ENCODE measurements at regions not wholly inside any gene's neighbourhood (a gene's known extent, or its start where the extent isn't known, plus 50 kb on each side); places are given as distances from the start of the nearest gene placed in this dataset.

GRCh38 chr2:155404433-155405002 lies 706.0 kb downstream of the KCNJ3 start:
- no peak for DNase-seq (ENCODE audit: low read depth in 3 of 3)

DNA sequence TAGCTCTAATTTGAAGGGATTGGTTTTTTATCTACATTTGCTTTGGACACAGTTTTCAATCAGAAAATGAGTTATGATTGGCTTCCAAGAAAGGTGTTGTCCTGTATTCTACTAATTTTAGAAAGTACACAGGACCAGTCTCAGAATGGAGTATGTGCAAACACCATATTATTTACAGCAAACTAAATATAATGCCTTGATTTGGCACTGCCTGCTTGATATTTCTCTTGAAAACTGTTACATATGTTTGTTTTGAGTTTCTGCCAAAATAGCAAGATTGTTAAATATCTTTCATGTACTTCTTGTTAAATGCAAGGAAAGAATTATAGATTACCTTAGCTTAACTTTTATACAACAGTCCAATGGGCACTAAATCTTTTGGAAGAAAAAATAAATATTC lies 694.9 kb downstream of the KCNJ3 start:
- no peak for DNase-seq (ENCODE audit: low read depth in 3 of 3)

GRCh38 chr2:155391613-155392130 lies 693.2 kb downstream of the KCNJ3 start:
- no peak for DNase-seq (ENCODE audit: low read depth in 3 of 3)

GRCh38 chr2:155389224-155389623 lies 690.7 kb downstream of the KCNJ3 start:
- DNase-seq (ENCODE audit: low read depth in 3 of 3) = no peak

- DNase-seq (ENCODE audit: low read depth in 3 of 3) = no peak
Measured at GRCh38 chr2:155384555-155385123, 686.1 kb downstream of the KCNJ3 start.

DNA sequence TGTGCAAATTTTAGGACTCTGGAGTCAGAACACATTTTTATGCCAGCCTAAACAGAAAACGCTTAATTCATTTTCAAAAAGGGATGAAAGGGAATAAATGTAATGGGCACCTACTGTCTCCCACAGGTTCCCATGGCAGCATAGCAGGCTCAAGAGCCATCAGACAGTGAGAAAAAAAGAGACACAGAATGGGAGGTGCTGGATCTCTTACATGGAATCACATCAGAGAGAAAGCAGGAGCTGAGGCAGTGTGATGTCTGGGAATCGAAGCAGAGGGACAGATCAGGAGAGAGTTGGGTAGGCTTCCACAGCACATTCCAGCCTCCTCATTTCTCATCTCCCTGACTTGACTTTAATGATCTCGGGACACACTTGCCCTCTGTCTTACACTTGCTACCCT lies 684.3 kb downstream of the KCNJ3 start:
- no peak for DNase-seq (ENCODE audit: low read depth in 3 of 3)

DNA sequence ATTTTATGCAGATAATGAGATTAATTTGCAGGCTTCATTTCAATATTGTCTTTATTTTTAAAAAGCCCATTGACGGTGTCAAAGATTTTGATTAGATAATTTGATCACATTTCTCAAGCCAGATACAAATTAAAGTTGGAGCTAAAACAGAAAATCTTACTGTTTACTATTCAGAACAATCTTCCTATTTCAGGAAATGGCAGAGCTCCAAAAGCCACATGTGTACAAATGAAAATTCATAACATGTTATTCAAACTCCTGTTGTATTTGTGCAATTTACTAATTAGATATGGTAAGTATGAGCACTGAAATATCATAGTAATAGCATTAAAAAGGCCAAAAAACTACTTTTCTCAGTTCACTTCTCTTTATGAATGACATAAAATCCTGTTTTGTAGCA lies 682.9 kb downstream of the KCNJ3 start:
- DNase-seq (ENCODE audit: low read depth in 3 of 3) = no peak

DNA sequence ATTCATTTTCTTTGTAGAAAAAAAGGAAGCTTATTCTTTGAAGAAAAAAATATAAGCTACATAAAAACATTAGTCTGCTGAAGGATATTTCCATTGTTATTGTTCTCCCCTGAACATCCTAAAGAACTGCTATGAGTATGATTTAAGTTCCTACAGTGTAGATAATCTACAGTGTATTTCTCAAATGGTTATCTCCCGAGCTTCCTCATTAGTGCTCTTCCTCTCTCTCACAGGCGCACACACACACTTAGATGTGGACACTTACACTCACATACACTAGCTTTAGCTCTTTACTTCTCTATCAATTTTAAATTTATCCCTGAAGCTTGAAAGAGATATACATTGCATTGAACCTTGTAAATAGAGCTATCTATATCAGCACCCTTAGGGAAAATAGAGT lies 681.0 kb downstream of the KCNJ3 start:
- DNase-seq (ENCODE audit: low read depth in 3 of 3) = no peak

GRCh38 chr2:155377931-155378444 lies 679.5 kb downstream of the KCNJ3 start:
- DNase-seq (ENCODE audit: low read depth in 3 of 3) = no peak

DNA sequence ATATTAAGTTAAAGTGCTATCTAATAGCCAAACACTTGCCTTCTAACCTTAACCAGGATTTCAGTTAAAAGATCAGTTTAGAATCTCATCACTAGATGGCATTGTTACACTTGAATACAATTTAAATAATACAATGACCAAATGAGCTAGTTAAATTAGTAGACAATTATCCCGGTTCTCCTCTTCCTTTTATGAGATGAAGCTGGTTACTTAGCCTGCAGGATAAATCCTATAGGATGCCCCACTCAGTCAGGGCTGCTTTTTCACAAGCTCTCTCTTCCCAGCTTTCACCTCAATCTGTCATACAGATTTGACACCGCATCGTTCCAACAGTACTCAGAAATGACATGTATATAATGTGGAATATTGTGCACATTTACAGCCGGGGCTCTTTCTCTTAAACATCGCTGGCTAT lies 678.8 kb downstream of the KCNJ3 start:
- no peak for DNase-seq (ENCODE audit: low read depth in 3 of 3)

DNA sequence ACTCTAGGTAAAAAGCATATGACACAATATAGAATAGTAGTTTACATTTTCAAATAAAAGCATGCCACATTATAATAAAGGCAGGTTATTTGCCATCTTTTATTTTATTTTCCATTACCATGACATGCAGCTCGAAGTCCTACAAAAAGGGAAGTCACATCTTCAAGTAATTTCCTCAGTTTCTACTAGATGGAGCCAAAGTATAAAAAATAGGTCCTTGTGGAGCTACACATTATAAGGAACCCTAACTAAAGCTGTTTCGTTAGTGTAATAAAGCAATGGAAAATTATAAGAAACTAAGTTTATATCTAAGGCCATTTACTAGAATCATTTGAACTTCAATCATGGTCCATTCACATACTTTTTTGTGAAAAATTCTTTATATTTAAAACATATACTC lies 674.5 kb downstream of the KCNJ3 start:
- DNase-seq (ENCODE audit: low read depth in 3 of 3) = no peak

- no peak for DNase-seq (ENCODE audit: low read depth in 3 of 3)
Measured at GRCh38 chr2:155368934-155369333, 670.4 kb downstream of the KCNJ3 start.

GRCh38 chr2:155364766-155365165 lies 666.3 kb downstream of the KCNJ3 start:
- no peak for DNase-seq (ENCODE audit: low read depth in 3 of 3)

GRCh38 chr2:155363349-155363888 lies 664.9 kb downstream of the KCNJ3 start:
- no peak for DNase-seq (ENCODE audit: low read depth in 3 of 3)

- DNase-seq (ENCODE audit: low read depth in 3 of 3) = no peak
Measured at GRCh38 chr2:155357172-155357571, 658.7 kb downstream of the KCNJ3 start.

DNA sequence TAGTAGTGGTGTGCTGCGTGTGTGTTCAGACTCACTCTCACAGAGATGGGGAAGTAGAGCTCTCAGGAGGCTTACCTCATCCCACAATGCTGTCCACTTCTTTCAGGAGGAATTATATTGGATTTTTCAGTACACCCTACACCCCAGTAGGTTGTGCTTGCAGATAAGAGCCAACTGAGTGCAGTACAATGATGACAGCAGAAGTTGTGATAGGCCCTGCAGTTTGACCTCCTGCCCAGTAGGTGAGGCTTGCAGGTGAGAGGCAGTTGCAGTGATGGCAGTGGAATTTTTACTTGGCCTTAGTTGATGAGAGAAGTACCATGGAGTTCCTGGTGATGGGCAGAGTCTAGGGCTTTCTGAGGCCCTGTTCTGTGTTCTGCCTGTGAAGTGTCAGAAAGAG lies 657.8 kb downstream of the KCNJ3 start:
- DNase-seq (ENCODE audit: low read depth in 3 of 3) = no peak

DNA sequence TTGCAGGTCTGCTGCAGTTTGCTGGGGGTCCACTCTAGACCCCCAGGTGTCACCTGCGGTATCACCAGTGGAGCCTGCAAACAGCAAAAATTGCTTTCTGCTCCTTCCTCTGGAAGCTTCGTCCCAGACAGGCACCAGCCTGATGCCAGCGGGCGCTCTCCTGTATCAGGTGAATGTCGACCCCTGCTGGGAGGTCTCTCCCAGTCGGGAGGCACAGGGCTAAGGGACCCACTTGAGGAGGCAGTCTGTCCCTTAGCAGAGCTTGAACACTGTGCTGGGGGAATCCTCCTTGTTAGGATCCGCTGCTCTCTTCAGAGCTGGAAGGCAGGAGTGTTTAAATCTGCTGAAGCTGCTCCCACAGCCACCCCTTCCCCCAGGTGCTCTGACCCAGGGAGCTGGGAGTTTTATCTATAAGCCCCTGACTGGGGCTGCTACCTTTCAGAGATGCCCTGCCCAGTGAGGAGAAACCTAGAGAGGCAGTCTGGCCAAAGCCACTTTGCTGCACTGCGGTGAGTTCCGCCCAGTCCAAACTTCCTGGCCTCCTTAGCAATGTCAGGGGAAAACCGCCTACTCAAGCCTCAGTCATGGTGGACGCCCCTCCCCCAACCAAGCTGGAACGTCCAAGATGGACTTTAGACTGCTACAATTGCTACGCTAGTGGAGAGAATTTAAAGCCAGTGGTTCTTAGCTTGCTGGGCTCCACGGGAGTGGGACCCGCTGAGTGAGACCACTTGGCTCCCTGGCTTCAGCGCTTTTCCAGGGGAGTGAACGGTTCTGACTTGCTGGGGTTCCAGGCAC lies 652.5 kb downstream of the KCNJ3 start:
- DNase-seq (ENCODE audit: low read depth in 3 of 3) = no peak

- DNase-seq (ENCODE audit: low read depth in 3 of 3) = no peak
Measured at GRCh38 chr2:155332016-155332415, 633.5 kb downstream of the KCNJ3 start.

GRCh38 chr2:155320236-155320635 lies 621.7 kb downstream of the KCNJ3 start:
- DNase-seq (ENCODE audit: low read depth in 3 of 3) = no peak

- no peak for DNase-seq (ENCODE audit: low read depth in 3 of 3)
Measured at GRCh38 chr2:155318710-155319109, 620.2 kb downstream of the KCNJ3 start.

DNA sequence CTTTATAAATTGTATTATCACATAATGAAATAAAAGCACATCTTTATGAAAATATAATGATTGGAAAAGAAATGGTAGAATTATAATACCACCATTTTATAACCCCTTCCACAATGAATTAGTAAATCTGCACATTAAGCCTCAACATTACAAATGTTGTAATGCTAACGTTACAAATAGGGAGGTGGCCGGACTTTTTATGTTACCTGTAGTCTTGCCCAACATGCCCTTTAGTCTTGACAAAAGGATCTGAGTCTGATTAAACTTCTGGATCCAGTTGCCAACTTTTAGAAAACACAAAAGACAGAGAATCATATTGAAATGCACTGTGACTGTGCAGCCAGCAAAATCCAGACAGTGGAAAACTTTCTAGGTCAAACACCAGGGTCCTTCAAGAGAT lies 617.3 kb downstream of the KCNJ3 start:
- DNase-seq (ENCODE audit: low read depth in 3 of 3) = no peak

DNA sequence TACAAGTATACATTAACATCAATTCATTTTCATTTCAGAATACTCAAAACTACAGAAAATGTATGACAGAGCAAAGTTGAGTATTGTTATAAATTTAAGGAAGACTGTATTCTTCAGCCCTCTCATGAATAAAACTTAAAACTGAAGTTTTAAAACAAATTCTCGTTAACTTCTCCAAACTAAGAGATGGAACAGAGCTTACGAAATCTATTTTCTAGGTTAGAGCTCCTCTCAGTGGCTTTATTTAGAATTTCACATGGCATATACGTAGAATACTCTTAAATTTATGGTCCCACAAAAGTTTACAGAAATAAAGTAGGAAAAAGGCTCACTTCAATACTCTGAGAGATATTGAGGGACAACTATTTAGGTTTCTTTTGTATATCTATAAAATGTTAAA lies 612.1 kb downstream of the KCNJ3 start:
- DNase-seq (ENCODE audit: low read depth in 3 of 3) = no peak

DNA sequence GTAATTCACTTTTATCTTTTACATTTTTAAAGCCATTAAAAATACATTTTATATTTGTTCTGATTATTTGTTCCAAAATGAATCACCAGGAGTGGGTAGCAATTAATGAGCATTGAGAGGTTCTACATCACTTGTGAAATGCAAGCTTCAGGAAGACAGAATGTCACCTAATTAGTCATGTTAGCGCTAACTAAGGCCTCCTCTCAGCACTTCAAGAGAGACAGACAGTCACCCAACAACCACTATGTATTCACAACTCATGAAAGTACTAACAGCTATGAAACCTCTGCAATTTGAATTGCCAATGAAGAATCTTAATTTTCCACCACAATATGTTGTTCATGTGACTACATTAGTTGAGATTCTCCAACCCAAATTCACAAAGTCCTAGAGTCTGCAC lies 611.0 kb downstream of the KCNJ3 start:
- no peak for DNase-seq (ENCODE audit: low read depth in 3 of 3)

All from stimulated activated CD4-positive, alpha-beta T cell treated with anti-CD3 and anti-CD28 coated beads, TNF-alpha, amount 100 ng/mL, for 24 hours (primary cell).